ENCODE measurements at regions not wholly inside any gene's neighbourhood (a gene's known extent, or its start where the extent isn't known, plus 50 kb on each side); places are given as distances from the start of the nearest gene placed in this dataset.

- H3K27ac ChIP-seq: no peak overlapping the region
- H3K4me1 ChIP-seq (ENCODE audit: control insufficient read depth in 1 of 2, low read depth in 2 of 2): no peaks in the 10 kb centered on the region
- no peak for ATAC-seq (ENCODE audit: insufficient number of reproducible peaks, low FRiP score, low read depth)
- H3K27me3 ChIP-seq (replicated peaks; ENCODE audit: insufficient read depth): no peaks in the 10 kb centered on the region
- no peak for TF ChIP-seq CTCF (IDR thresholded peaks at IDR 0.05)
- no peaks in the 10 kb centered on the region for H3K36me3 ChIP-seq
- H3K4me3 ChIP-seq: no peak overlapping the region
- H3K9me3 ChIP-seq: no peaks in the 10 kb centered on the region
- DNase-seq (ENCODE audit: low spot score): no peak
These were observed 211.7 kb upstream of the HABP2 start for GRCh38 chr10:113341138-113341537.

GRCh38 chr10:113345826-113346624, 206.8 kb upstream of the HABP2 start:
- no peak for TF ChIP-seq CTCF (IDR thresholded peaks at IDR 0.05)
- Histone ChIP-seq H3K4me1 (ENCODE audit: control insufficient read depth in 1 of 2, low read depth in 2 of 2) (peaks cover 5 to 11% of the 10 kb centered on the region in 2 donors), H3K27me3 (replicated peaks; ENCODE audit: insufficient read depth) (no peaks in the 10 kb centered on the region), H3K36me3 (no peaks in the 10 kb centered on the region), H3K9me3 (no peaks in the 10 kb centered on the region), H3K4me3 (no peak overlapping the region), H3K27ac (no peak overlapping the region)
- DNase-seq (ENCODE audit: low spot score) (no peak), ATAC-seq (ENCODE audit: insufficient number of reproducible peaks, low FRiP score, low read depth) (no peak)

- Histone ChIP-seq H3K36me3 (no peaks in the 10 kb centered on the region), H3K27me3 (replicated peaks; ENCODE audit: insufficient read depth) (no peaks in the 10 kb centered on the region), H3K4me1 (ENCODE audit: control insufficient read depth in 1 of 2, low read depth in 2 of 2) (peaks cover 5 to 17% of the 10 kb centered on the region in 2 donors), H3K4me3 (no peak overlapping the region), H3K9me3 (no peaks in the 10 kb centered on the region), H3K27ac (no peak overlapping the region)
- peak; percentile 23 for DNase-seq (ENCODE audit: low spot score)
- no peak for TF ChIP-seq CTCF (IDR thresholded peaks at IDR 0.05)
- peak; percentile 73 for ATAC-seq (ENCODE audit: insufficient number of reproducible peaks, low FRiP score, low read depth)
These were observed 205.3 kb upstream of the HABP2 start for GRCh38 chr10:113347508-113347907.

- Histone ChIP-seq H3K9me3 (no peaks in the 10 kb centered on the region), H3K27me3 (replicated peaks; ENCODE audit: insufficient read depth) (no peaks in the 10 kb centered on the region), H3K4me1 (ENCODE audit: control insufficient read depth in 1 of 2, low read depth in 2 of 2) (peaks cover 5 to 17% of the 10 kb centered on the region in 2 donors), H3K36me3 (no peaks in the 10 kb centered on the region), H3K4me3 (no peak overlapping the region), H3K27ac (no peak overlapping the region)
- DNase-seq (ENCODE audit: low spot score) (no peak), ATAC-seq (ENCODE audit: insufficient number of reproducible peaks, low FRiP score, low read depth) (no peak)
- no peak for TF ChIP-seq CTCF (IDR thresholded peaks at IDR 0.05)
These were observed 204.2 kb upstream of the HABP2 start for GRCh38 chr10:113348694-113349093.

GRCh38 chr10:113350311-113351040, 202.4 kb upstream of the HABP2 start:
- no peak for TF ChIP-seq CTCF (IDR thresholded peaks at IDR 0.05)
- ATAC-seq (ENCODE audit: insufficient number of reproducible peaks, low FRiP score, low read depth): no peak
- DNase-seq (ENCODE audit: low spot score): no peak
- Histone ChIP-seq H3K9me3 (no peaks in the 10 kb centered on the region), H3K4me1 (ENCODE audit: control insufficient read depth in 1 of 2, low read depth in 2 of 2) (peaks cover 5 to 17% of the 10 kb centered on the region in 2 donors), H3K27ac (no peak overlapping the region), H3K36me3 (no peaks in the 10 kb centered on the region), H3K27me3 (replicated peaks; ENCODE audit: insufficient read depth) (no peaks in the 10 kb centered on the region), H3K4me3 (no peak overlapping the region)
